ENCODE measurements at regions not wholly inside any gene's neighbourhood (a gene's known extent, or its start where the extent isn't known, plus 50 kb on each side); places are given as distances from the start of the nearest gene placed in this dataset.

DNA sequence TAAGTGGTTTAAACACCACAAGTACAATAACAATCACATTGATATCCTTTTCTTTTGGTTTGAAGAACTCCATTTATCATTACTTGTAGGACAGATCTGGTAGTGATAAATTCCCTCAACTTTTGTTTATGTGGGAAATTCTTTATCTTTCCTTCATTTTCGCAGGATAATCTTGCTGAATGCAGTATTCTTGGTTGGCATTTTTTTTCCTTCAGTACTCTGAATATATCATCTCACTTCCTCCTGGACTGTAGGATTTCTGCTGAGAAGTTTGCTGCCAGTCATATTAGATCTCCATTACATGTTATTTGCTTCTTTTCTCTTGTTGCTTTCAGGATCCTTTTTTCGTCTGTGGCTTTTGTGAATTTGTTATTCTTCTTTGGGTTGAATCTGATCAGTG lies 179.0 kb upstream of the PLET1 start:
- ATAC-seq (ENCODE audit: low read depth) (no peak), DNase-seq (no peak)
- CTCF ChIA-PET: no interaction called here
- no peak overlapping the region for H3K4me3 Mint-ChIP-seq
- TF ChIP-seq CTCF (IDR thresholded peaks at IDR 0.05): no peak
- intact Hi-C loops (cut with micrococcal nuclease): no loop called here
- no peaks in the 10 kb centered on the region for H3K36me3 Mint-ChIP-seq (ENCODE audit: low read depth)
- H3K9me3 Mint-ChIP-seq: peaks cover 20% of the 10 kb centered on the region
- POLR2A ChIA-PET: interaction anchor here (0.6 kb wide), 1 partner anchor 9 kb away, joined by 5 read pairs; no protein-coding TSS in a partner anchor
- H3K27ac Mint-ChIP-seq: no peak overlapping the region
- peaks cover 5% of the 10 kb centered on the region for H3K27me3 Mint-ChIP-seq
- no peaks in the 10 kb centered on the region for H3K4me1 Mint-ChIP-seq

DNA sequence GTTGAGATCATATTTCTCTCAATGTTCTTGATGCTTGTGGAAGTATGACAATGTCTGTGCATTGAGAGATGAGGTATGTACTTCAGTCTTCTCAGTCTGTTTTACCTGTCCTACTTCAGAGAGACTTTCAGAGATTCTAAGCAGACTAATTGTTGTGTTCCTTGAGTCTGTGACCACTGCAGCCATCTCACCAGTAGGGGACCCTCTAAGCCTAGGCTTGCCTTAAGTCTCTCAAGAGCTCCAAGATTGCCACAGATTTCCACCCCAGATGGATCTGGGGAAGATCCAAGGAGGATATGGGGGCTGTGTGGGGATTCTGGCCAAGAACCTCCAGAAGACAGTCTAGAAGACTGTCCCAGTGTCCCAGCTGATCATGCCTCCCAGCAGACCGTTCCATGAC lies 179.9 kb upstream of the PLET1 start:
- ChIA-PET POLR2A (no interaction called here), CTCF (no interaction called here)
- intact Hi-C loops (cut with micrococcal nuclease): no loop called here
- Mint-ChIP-seq H3K4me3 (no peak overlapping the region), H3K27ac (no peak overlapping the region), H3K36me3 (ENCODE audit: low read depth) (peaks cover 3% of the 10 kb centered on the region), H3K4me1 (no peaks in the 10 kb centered on the region), H3K9me3 (peaks cover 27% of the 10 kb centered on the region), H3K27me3 (peaks cover 3% of the 10 kb centered on the region)
- ATAC-seq (ENCODE audit: low read depth): no peak
- no peak for TF ChIP-seq CTCF (IDR thresholded peaks at IDR 0.05)
- no peak for DNase-seq

DNA sequence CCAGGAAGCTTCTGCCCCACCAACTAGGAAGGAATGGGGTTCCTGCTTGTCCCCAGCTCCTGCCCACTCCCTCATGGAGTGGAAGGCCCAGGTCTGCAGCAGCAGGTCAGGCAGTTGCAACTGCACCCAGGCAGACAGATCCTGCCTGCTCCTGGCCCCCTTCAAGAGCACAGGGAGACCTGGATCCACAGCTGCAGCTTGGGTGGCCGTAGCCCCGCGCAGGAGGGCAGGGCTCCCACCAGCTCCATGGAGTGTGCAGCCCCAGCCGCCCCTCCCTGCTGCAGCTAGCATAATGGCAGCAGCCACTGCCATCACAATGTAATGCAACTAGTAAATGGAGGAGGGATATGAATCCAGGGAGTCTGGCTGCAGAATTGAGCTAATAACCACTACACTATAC lies 187.5 kb upstream of the PLET1 start:
- H3K4me1 Mint-ChIP-seq: no peaks in the 10 kb centered on the region
- POLR2A ChIA-PET: no interaction called here
- peaks cover 3% of the 10 kb centered on the region for H3K36me3 Mint-ChIP-seq (ENCODE audit: low read depth)

GRCh38 chr11:112448806-112449205 lies 188.1 kb upstream of the PLET1 start:
- H3K27me3 Mint-ChIP-seq: peaks cover 2% of the 10 kb centered on the region
- CTCF ChIA-PET: no interaction called here
- no peak for DNase-seq
- no peak for TF ChIP-seq CTCF (IDR thresholded peaks at IDR 0.05)
- H3K4me3 Mint-ChIP-seq: no peak overlapping the region
- H3K4me1 Mint-ChIP-seq: no peaks in the 10 kb centered on the region
- no peak for ATAC-seq (ENCODE audit: low read depth)
- H3K36me3 Mint-ChIP-seq (ENCODE audit: low read depth): peaks cover 3% of the 10 kb centered on the region
- no peak overlapping the region for H3K27ac Mint-ChIP-seq
- POLR2A ChIA-PET: interaction anchor here (0.7 kb wide), 1 partner anchor 9 kb away, joined by 5 read pairs; no protein-coding TSS in a partner anchor
- intact Hi-C loops (cut with micrococcal nuclease): no loop called here
- H3K9me3 Mint-ChIP-seq: peaks cover 12% of the 10 kb centered on the region

More for the DNA sequence above, 187.5 kb upstream of the PLET1 start:
- H3K27ac Mint-ChIP-seq: no peak overlapping the region
- no peak for DNase-seq
- intact Hi-C loops (cut with micrococcal nuclease): no loop called here
- no peak overlapping the region for H3K4me3 Mint-ChIP-seq
- no peak for ATAC-seq (ENCODE audit: low read depth)
- no peak for TF ChIP-seq CTCF (IDR thresholded peaks at IDR 0.05)
- H3K27me3 Mint-ChIP-seq: peaks cover 2% of the 10 kb centered on the region
- peaks cover 12% of the 10 kb centered on the region for H3K9me3 Mint-ChIP-seq
- CTCF ChIA-PET: no interaction called here

- POLR2A ChIA-PET: no interaction called here
- intact Hi-C loops (cut with micrococcal nuclease): loop anchor here (5.0 kb wide), 1 partner anchor 159 kb away; no protein-coding TSS in a partner anchor
- ATAC-seq (ENCODE audit: low read depth): no peak
These were observed 190.6 kb upstream of the PLET1 start for GRCh38 chr11:112451250-112451649.

More at GRCh38 chr11:112451250-112451649, 190.6 kb upstream of the PLET1 start:
- Mint-ChIP-seq H3K36me3 (ENCODE audit: low read depth) (no peaks in the 10 kb centered on the region), H3K4me1 (no peaks in the 10 kb centered on the region), H3K9me3 (peaks cover under 1% of the 10 kb centered on the region), H3K27me3 (no peaks in the 10 kb centered on the region), H3K4me3 (no peak overlapping the region), H3K27ac (no peak overlapping the region)
- DNase-seq: no peak
- no peak for TF ChIP-seq CTCF (IDR thresholded peaks at IDR 0.05)
- CTCF ChIA-PET: no interaction called here

All from activated B cell treated with CpG ODN at 0.5 μM for 24 hours (primary cell).